Right lobe of liver (tissue), 4 donors: ENCODE measurements at regions not wholly inside any gene's neighbourhood (a gene's known extent, or its start where the extent isn't known, plus 50 kb on each side); places are given as distances from the start of the nearest gene placed in this dataset.

ENCODE experiments used
- POLR2A ChIP-seq: fragments of 450-650 bp; IDR thresholded peaks from one replicate; pipeline ENCODE4 v1.6.1; 2017; ENCODE audit warnings: antibody characterized with exemption, mild to moderate bottlenecking
- TF ChIP-seq, protein P1 (sequence below), 4 donors: fragments of 200-600 bp in 3 of 4; fragments of 450-650 bp in 1 of 4; IDR thresholded peaks; one replicate each; pipeline versions ENCODE4 v1.5.1 to v1.8.0; 2016 to 2022; ENCODE audit warnings: antibody characterized with exemption in 4 of 4, mild to moderate bottlenecking in 2 of 4
- donor health status: DM: no; HTN: no; CAD: no.
- donor health status: DM: no; HTN: no; CAD: no.
- donor health status: DM: no; HTN: yes; CAD: no.

DNA sequence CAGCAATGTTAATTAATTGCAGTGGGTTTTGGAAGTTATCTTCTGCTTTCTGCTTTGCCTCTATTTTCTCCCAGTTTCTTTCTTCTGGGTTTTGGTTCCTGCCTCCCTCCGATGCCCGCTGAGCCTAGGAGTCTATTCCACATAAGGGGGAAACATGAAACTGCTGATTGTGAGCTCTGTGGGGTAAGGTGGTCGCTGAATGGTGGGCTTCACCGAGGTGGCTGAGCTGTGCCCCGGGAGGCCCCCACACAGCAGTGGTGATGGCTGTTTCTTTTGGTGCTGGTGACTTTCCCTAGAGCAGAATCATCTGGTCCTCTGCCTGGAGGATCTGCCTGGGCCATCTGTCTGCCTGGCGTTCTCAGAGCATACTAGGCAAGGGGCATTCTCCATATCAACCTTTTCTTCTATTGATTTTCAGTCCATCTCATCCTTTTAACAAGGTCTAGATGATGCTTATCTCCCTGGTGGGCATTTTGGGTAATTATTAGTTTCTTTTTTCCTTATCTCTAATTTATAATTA is 68.8 kb upstream of the ATP2B2 start:
- no peak for TF ChIP-seq POLR2A
- TF ChIP-seq, protein P1, sequence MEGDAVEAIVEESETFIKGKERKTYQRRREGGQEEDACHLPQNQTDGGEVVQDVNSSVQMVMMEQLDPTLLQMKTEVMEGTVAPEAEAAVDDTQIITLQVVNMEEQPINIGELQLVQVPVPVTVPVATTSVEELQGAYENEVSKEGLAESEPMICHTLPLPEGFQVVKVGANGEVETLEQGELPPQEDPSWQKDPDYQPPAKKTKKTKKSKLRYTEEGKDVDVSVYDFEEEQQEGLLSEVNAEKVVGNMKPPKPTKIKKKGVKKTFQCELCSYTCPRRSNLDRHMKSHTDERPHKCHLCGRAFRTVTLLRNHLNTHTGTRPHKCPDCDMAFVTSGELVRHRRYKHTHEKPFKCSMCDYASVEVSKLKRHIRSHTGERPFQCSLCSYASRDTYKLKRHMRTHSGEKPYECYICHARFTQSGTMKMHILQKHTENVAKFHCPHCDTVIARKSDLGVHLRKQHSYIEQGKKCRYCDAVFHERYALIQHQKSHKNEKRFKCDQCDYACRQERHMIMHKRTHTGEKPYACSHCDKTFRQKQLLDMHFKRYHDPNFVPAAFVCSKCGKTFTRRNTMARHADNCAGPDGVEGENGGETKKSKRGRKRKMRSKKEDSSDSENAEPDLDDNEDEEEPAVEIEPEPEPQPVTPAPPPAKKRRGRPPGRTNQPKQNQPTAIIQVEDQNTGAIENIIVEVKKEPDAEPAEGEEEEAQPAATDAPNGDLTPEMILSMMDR (IDR thresholded peaks at IDR 0.05), result no peak
